WTC11 (cell line): ENCODE measurements at regions not wholly inside any gene's neighbourhood (a gene's known extent, or its start where the extent isn't known, plus 50 kb on each side); places are given as distances from the start of the nearest gene placed in this dataset.

Experiments
- ATAC-seq: fragments of 200-7000 bp; cut with Tn5 transposase; 2 replicates; pipeline ENCODE4 v1.10.0; 2021; ENCODE audit warnings: mild to moderate bottlenecking, moderate library complexity
- CTCF ChIA-PET: fragments of 300-600 bp; sonication (Branson Sonifier 250); formaldehyde crosslinking; loops from one replicate; lab custom pipeline; 2021; ENCODE audit warnings: antibody characterized with exemption; lab: Charles Lee
- POLR2A ChIA-PET: fragments of 350-600 bp; sonication (Branson Sonifier 250); formaldehyde crosslinking; loops from one replicate; lab custom pipeline; 2021; ENCODE audit warnings: antibody characterized with exemption; lab: Charles Lee
- DNase-seq: peaks from one replicate; pipeline ENCODE4 v3.0.0; 2021; ENCODE audit warnings: low spot score
- H3K27ac Mint-ChIP-seq: 2 replicates; pipeline ENCODE4 v1.8.0; 2021; ENCODE audit warnings: mixed read lengths
- H3K27me3 Mint-ChIP-seq: 2 replicates; pipeline ENCODE4 v1.8.0; 2021; ENCODE audit warnings: low read depth, mild to moderate bottlenecking, moderate library complexity, mixed read lengths
- H3K36me3 Mint-ChIP-seq: 2 replicates; pipeline ENCODE4 v1.8.0; 2021; ENCODE audit warnings: mixed read lengths
- H3K4me1 Mint-ChIP-seq: 2 replicates; pipeline ENCODE4 v1.8.0; 2022; ENCODE audit warnings: mixed read lengths
- H3K4me3 Mint-ChIP-seq: 2 replicates; pipeline ENCODE4 v1.8.0; 2021; ENCODE audit warnings: mild to moderate bottlenecking, moderate library complexity, mixed read lengths
- H3K9me3 Mint-ChIP-seq: 2 replicates; pipeline ENCODE4 v1.8.0; 2021; ENCODE audit warnings: mixed read lengths
- AFF4 ChIP-seq: sonication (generic); formaldehyde crosslinking; IDR thresholded peaks from 2 replicates; pipeline ENCODE4 v1.8.1; 2023; ENCODE audit warnings: mild to moderate bottlenecking, missing genetic modification reagents, borderline replicate concordance
- CBFB ChIP-seq: sonication (generic); formaldehyde crosslinking; IDR thresholded peaks from 2 replicates; pipeline ENCODE4 v1.8.1; 2022; ENCODE audit warnings: mild to moderate bottlenecking, low read depth, missing genetic modification reagents
- EMX1 ChIP-seq: fragments of 250-450 bp; sonication (Bioruptor Pico); IDR thresholded peaks from 2 replicates; pipeline ENCODE4 v1.8.0; 2021; ENCODE audit warnings: mild to moderate bottlenecking
- ESRRA ChIP-seq: sonication (generic); formaldehyde crosslinking; IDR thresholded peaks from 2 replicates; pipeline ENCODE4 v1.8.1; 2022; ENCODE audit warnings: mild to moderate bottlenecking, missing genetic modification reagents, borderline replicate concordance
- GABPB1 ChIP-seq: sonication (generic); formaldehyde crosslinking; IDR thresholded peaks from 2 replicates; pipeline ENCODE4 v1.8.1; 2023; ENCODE audit warnings: mild to moderate bottlenecking, missing genetic modification reagents
- GTF2I ChIP-seq: fragments of 250-450 bp; sonication (Bioruptor Pico); conservative IDR thresholded peaks from 2 replicates; pipeline ENCODE4 v1.4.0; 2021; ENCODE audit warnings: mild to moderate bottlenecking
- HMGXB4 ChIP-seq: sonication (generic); formaldehyde crosslinking; IDR thresholded peaks from 2 replicates; pipeline ENCODE4 v1.8.1; 2023; ENCODE audit warnings: mild to moderate bottlenecking, moderate library complexity, missing genetic modification reagents
- MYBL2 ChIP-seq: sonication (generic); formaldehyde crosslinking; IDR thresholded peaks from 2 replicates; pipeline ENCODE4 v1.8.1; 2023; ENCODE audit warnings: mild to moderate bottlenecking, moderate library complexity, missing genetic modification reagents
- NFE2L1 ChIP-seq: sonication (generic); formaldehyde crosslinking; IDR thresholded peaks from 2 replicates; pipeline ENCODE4 v1.8.1; 2023; ENCODE audit warnings: missing genetic modification reagents
- STAT6 ChIP-seq: sonication (generic); formaldehyde crosslinking; conservative IDR thresholded peaks from 2 replicates; pipeline ENCODE4 v1.8.1; 2023; ENCODE audit warnings: mild to moderate bottlenecking, low read depth, missing genetic modification reagents, moderate library complexity
- TF ChIP-seq, protein P1 (sequence below): fragments of 250-450 bp; sonication (Bioruptor Pico); IDR thresholded peaks from 2 replicates; pipeline ENCODE4 v1.9.0; 2021; ENCODE audit warnings: moderate library complexity, mild to moderate bottlenecking, inconsistent platforms, borderline replicate concordance
- TF ChIP-seq, protein P2 (sequence below): sonication (generic); formaldehyde crosslinking; IDR thresholded peaks from 2 replicates; pipeline ENCODE4 v1.8.0; 2022; ENCODE audit warnings: mild to moderate bottlenecking, missing genetic modification reagents

- H3K4me3 Mint-ChIP-seq = no peak overlapping the region
- ChIA-PET CTCF (no interaction called here), POLR2A (no interaction called here)
- H3K9me3 Mint-ChIP-seq = peaks cover 15% of the 10 kb centered on the region
- TF ChIP-seq NFE2L1 (CRISPR knock-in tag) (no peak), STAT6 (CRISPR knock-in tag) (no peak), CBFB (CRISPR knock-in tag) (no peak), ESRRA (CRISPR knock-in tag) (no peak), EMX1 (CRISPR knock-in tag) (no peak), AFF4 (CRISPR knock-in tag) (no peak)
- TF ChIP-seq, protein P1, sequence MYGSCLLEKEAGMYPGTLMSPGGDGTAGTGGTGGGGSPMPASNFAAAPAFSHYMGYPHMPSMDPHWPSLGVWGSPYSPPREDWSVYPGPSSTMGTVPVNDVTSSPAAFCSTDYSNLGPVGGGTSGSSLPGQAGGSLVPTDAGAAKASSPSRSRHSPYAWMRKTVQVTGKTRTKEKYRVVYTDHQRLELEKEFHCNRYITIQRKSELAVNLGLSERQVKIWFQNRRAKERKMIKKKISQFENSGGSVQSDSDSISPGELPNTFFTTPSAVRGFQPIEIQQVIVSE (CRISPR knock-in tag) = no peak
- H3K4me1 Mint-ChIP-seq = no peaks in the 10 kb centered on the region
- H3K36me3 Mint-ChIP-seq = peaks cover 11% of the 10 kb centered on the region
- no peak overlapping the region for H3K27ac Mint-ChIP-seq
- H3K27me3 Mint-ChIP-seq = peaks cover 6% of the 10 kb centered on the region
- ATAC-seq (no peak), DNase-seq (no peak)
Observed at GRCh38 chr20:23273776-23274175, 76.8 kb upstream of the NXT1 start.

DNA sequence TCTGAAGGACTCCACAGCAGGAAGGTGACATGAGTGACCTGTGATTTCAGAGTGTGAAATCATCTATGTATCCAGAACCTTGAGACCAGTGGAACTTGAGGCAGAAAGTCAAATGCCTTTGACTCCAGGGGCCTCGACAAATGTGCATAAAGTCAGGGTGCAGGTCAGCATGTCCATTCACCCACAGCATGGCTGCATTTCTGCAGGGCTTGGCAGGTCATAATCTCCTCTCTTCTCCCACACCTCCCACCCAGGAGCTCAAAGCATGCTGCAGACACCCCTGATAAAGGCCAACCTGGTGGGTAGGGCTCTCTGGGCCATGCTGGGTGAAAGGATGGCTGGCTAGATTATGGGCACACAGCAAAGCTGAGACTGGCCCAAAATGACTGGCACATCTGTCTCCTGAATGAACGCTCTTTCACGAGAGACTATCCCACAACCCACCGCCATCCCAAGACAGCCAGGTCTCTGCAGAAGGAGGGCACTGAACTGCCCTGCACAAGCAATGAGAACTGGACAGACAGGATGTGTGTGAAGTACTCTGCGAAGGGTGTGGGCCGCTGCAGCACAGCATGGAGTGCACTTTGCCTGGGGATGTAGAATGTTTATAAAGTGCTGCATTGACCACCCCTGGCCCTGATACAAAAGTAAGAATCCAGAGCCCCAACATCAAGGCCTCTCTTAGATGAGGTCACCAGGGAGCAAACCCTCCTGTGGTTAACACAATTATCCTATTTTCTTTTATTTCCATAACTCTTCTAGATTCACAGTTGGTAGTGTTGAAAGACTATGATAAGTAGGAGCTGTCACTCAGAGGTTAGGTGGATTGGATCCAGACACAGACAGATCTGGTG lies 78.2 kb upstream of the NXT1 start:
- no peak for DNase-seq
- ATAC-seq = no peak
- H3K9me3 Mint-ChIP-seq = peaks cover 21% of the 10 kb centered on the region
- H3K4me1 Mint-ChIP-seq = no peaks in the 10 kb centered on the region
- no peak overlapping the region for H3K27ac Mint-ChIP-seq
- TF ChIP-seq GTF2I (CRISPR knock-in tag) (no peak), GABPB1 (CRISPR knock-in tag) (no peak), MYBL2 (no peak)
- TF ChIP-seq, protein P2, sequence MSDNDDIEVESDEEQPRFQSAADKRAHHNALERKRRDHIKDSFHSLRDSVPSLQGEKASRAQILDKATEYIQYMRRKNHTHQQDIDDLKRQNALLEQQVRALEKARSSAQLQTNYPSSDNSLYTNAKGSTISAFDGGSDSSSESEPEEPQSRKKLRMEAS (CRISPR knock-in tag) = no peak
- TF ChIP-seq, all 79 proteins: peak for 0
- peaks cover 6% of the 10 kb centered on the region for H3K27me3 Mint-ChIP-seq
- POLR2A ChIA-PET = no interaction called here
- CTCF ChIA-PET = no interaction called here
- no peak overlapping the region for H3K4me3 Mint-ChIP-seq
- H3K36me3 Mint-ChIP-seq = peaks cover 16% of the 10 kb centered on the region

DNA sequence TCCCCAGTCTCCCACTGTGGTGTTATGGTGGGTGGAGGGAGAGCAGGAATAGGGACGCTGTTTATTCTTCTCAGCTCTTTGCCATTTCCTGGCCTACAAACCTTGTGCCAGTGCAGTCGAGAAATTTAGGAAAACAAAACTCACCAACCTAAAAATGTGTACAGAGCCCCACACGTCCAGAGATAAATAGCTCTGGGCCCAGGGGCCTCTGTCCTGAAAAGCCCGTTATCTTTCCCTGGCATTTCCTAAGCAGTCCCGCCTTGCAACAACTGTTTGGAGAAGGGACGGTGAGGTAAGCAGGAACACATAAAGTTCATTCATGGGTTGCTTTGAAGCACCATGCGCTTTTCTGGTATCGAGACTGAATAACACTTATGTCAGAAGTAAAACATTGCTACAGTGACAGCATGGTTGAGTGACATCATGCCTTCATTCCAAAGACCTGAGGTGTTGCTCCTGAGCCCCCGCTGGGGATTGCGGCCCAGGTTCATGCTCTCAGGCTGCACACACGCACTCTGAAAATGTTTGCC lies 80.1 kb upstream of the NXT1 start:
- Mint-ChIP-seq H3K4me3 (no peak overlapping the region), H3K27ac (no peak overlapping the region), H3K36me3 (peaks cover 16% of the 10 kb centered on the region), H3K9me3 (peaks cover 21% of the 10 kb centered on the region), H3K27me3 (peaks cover 6% of the 10 kb centered on the region)
- POLR2A ChIA-PET = no interaction called here
- no peak for DNase-seq
- CTCF ChIA-PET = no interaction called here
- no peak for TF ChIP-seq HMGXB4
- peak; percentile 79 for TF ChIP-seq GABPB1 (CRISPR knock-in tag)
- TF ChIP-seq, all 79 proteins: peak for 1
- ATAC-seq = no peak
- no peaks in the 10 kb centered on the region for H3K4me1 Mint-ChIP-seq
